ENCODE measurements at regions not wholly inside any gene's neighbourhood (a gene's known extent, or its start where the extent isn't known, plus 50 kb on each side); places are given as distances from the start of the nearest gene placed in this dataset.
A peak's percentile ranks its signal among the peaks of the same experiment; 100 is the strongest.

DNA sequence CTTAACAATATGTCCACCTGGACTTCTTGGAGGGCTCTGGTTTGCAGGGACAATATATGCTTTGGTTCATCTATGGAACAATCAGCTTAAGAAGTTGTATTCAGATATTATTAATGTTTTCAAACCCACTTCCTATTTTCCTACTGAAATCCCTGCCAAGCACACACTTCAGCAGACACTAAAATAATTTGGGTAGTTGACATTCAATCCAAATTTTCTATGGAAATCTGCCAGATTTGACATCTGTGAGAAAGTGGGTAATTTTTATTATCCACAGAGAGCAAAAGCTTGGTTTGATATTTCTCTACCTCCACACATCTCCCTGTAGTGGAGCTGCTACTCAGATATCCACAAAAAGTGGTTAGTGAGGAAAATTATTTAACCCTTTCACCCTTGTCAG lies 378.8 kb upstream of the SOX5 start:
- H3K27me3 ChIP-seq (ENCODE audit: control insufficient read depth, insufficient read depth, low read length), result no peaks in the 10 kb centered on the region

DNA sequence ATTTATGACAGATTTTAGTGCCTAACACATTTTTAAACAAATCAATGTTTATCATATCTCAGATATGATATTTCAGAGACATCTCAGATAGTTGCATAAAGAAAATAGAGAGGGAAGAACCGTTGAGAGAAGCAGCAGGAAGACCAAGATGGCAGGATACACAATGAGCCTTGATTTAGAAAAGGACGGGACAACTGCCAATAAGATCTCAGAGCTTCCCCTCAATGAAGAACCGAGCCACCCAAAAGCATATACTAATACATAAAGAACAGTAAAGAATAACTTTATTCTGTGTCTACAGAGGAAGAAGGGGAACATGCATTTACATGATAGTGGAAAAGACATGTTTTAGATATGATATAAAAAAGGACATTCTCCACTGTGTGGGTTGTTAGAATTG lies 375.9 kb upstream of the SOX5 start:
- TF ChIP-seq, protein P1, sequence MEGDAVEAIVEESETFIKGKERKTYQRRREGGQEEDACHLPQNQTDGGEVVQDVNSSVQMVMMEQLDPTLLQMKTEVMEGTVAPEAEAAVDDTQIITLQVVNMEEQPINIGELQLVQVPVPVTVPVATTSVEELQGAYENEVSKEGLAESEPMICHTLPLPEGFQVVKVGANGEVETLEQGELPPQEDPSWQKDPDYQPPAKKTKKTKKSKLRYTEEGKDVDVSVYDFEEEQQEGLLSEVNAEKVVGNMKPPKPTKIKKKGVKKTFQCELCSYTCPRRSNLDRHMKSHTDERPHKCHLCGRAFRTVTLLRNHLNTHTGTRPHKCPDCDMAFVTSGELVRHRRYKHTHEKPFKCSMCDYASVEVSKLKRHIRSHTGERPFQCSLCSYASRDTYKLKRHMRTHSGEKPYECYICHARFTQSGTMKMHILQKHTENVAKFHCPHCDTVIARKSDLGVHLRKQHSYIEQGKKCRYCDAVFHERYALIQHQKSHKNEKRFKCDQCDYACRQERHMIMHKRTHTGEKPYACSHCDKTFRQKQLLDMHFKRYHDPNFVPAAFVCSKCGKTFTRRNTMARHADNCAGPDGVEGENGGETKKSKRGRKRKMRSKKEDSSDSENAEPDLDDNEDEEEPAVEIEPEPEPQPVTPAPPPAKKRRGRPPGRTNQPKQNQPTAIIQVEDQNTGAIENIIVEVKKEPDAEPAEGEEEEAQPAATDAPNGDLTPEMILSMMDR (IDR thresholded peaks at IDR 0.05; ENCODE audit: insufficient read depth, low read length, severe bottlenecking), result no peak
- Histone ChIP-seq H3K36me3 (ENCODE audit: control insufficient read depth, insufficient read depth, low read length) (no peaks in the 10 kb centered on the region), H3K4me3 (ENCODE audit: low read depth, low read length) (no peak overlapping the region), H3K27me3 (ENCODE audit: control insufficient read depth, insufficient read depth, low read length) (no peaks in the 10 kb centered on the region)
- FAIRE-seq, result no peak
- DNase-seq (ENCODE audit: low read depth), result no peak

More for the DNA sequence above, 378.8 kb upstream of the SOX5 start:
- TF ChIP-seq, protein P1 (IDR thresholded peaks at IDR 0.05; ENCODE audit: insufficient read depth, low read length, severe bottlenecking), result no peak
- DNase-seq (ENCODE audit: low read depth) (no peak), FAIRE-seq (no peak)
- Histone ChIP-seq H3K4me3 (ENCODE audit: low read depth, low read length) (no peak overlapping the region), H3K36me3 (ENCODE audit: control insufficient read depth, insufficient read depth, low read length) (no peaks in the 10 kb centered on the region)

DNA sequence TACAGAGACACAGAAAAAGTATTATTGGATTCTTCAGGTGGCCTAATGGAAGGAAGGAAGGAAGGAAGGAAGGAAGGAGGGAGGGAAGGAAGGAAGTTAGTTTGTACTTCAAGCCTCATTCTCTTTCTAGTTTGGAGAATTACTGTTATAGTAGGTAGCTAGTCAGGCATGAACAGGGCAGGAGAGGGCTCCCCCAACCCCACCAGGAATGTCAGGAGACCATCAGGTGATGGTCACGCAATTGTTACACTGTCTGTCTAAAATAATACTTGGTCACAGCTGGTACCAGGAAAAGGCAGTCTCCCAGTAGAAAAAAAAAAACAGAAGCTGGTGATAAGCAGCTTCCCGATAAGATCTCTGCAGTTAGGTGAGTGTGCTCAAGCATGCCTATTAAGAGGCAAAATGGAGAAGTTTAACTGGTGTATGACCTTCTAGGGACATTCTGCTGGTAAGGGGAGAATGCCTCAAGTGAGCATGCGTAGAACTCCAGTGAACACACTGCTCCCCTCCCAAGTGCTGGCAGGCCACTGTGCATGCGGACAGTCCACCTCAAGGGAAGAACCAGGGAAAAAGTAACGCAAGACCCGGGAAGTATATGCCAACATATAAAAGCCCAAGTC lies 358.4 kb upstream of the SOX5 start:
- Histone ChIP-seq H3K36me3 (ENCODE audit: control insufficient read depth, insufficient read depth, low read length) (no peaks in the 10 kb centered on the region), H3K4me3 (ENCODE audit: low read depth, low read length) (no peak overlapping the region), H3K27me3 (ENCODE audit: control insufficient read depth, insufficient read depth, low read length) (no peaks in the 10 kb centered on the region)
- no peak for DNase-seq (ENCODE audit: low read depth)
- FAIRE-seq, result no peak
- TF ChIP-seq, protein P1 (IDR thresholded peaks at IDR 0.05; ENCODE audit: insufficient read depth, low read length, severe bottlenecking), result no peak

DNA sequence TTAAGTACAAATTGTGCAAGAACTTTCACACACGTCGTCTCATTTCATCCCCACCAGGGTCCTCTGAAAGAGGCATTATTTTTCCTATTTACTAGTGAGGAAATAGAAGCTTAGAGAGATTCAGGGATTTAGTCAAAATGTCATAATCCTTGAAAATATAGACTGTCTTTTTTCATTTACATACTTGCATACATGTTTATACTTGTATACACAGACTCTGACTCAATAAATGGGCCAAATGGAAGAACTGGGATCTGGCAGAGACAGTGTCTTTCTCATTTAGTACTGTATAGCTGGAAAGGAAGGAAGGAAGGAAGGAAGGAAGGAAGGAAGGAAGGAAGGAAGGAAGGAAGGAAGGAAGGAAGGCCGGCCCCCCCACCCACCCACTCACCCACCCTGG lies 357.7 kb upstream of the SOX5 start:
- FAIRE-seq, result no peak
- Histone ChIP-seq H3K4me3 (ENCODE audit: low read depth, low read length) (no peak overlapping the region), H3K27me3 (ENCODE audit: control insufficient read depth, insufficient read depth, low read length) (no peaks in the 10 kb centered on the region), H3K36me3 (ENCODE audit: control insufficient read depth, insufficient read depth, low read length) (no peaks in the 10 kb centered on the region)
- TF ChIP-seq, protein P1 (IDR thresholded peaks at IDR 0.05; ENCODE audit: insufficient read depth, low read length, severe bottlenecking), result no peak
- peak; percentile 39 for DNase-seq (ENCODE audit: low read depth)

DNA sequence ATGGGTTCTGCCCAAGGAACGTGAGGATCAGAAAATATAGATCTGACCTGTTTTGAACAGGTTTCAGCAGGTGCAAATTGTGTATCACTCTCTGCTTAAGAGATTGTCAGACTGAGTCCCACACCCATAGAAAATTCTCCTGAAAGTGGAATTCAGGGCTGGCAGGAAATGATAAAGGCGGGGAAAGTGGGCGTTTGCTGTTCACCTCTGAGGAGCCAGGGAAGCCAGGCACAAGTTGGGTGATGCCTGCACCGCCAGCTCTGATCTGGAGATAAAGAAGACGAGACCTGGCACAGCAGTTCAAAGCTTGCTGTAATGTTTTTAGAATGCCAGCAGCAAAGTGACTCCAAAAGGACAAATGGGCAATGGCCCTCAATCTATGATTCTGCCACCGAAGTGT lies 356.5 kb upstream of the SOX5 start:
- Histone ChIP-seq H3K36me3 (ENCODE audit: control insufficient read depth, insufficient read depth, low read length) (no peaks in the 10 kb centered on the region), H3K4me3 (ENCODE audit: low read depth, low read length) (no peak overlapping the region), H3K27me3 (ENCODE audit: control insufficient read depth, insufficient read depth, low read length) (no peaks in the 10 kb centered on the region)
- TF ChIP-seq, protein P1 (IDR thresholded peaks at IDR 0.05; ENCODE audit: insufficient read depth, low read length, severe bottlenecking), result no peak
- no peak for FAIRE-seq
- no peak for DNase-seq (ENCODE audit: low read depth)

DNA sequence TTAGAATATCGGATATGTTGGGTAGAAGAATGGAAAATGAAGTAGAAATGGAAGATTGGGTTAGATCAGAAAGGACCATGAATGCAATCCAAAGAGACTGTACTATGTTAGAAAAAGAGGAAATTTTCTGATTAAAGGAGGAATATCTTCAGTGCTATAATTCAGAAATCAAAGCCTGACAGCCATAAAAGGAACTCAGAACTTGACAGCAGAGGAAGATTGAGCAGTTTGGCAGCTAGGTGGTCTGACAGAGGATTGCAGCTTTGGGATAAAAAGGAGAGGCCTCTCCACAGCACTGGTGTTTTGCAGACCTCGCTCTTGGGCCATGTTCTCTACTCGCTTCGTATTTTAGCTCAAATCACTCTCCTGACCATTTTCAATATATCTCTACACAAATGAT lies 354.8 kb upstream of the SOX5 start:
- no peaks in the 10 kb centered on the region for H3K36me3 ChIP-seq (ENCODE audit: control insufficient read depth, insufficient read depth, low read length)
- FAIRE-seq (no peak), DNase-seq (ENCODE audit: low read depth) (no peak)
- no peak overlapping the region for H3K4me3 ChIP-seq (ENCODE audit: low read depth, low read length)
- TF ChIP-seq, protein P1 (IDR thresholded peaks at IDR 0.05; ENCODE audit: insufficient read depth, low read length, severe bottlenecking), result no peak
- H3K27me3 ChIP-seq (ENCODE audit: control insufficient read depth, insufficient read depth, low read length), result no peaks in the 10 kb centered on the region

Data from bronchial epithelial cell (primary cell).